ENCODE measurements at regions not wholly inside any gene's neighbourhood (a gene's known extent, or its start where the extent isn't known, plus 50 kb on each side); places are given as distances from the start of the nearest gene placed in this dataset.
"Not testable (repeated sequence)": the region's sequence is repeated elsewhere in the genome, so short reads cannot be mapped to it uniquely, and the experiment has no call there.

GRCh38 chr2:144120487-144120886, 399.4 kb downstream of the ZEB2 start:
- DNase-seq (ENCODE audit: extremely low read depth, low read depth) = no peak
- no peak overlapping the region for H3K4me3 ChIP-seq (replicated peaks; ENCODE audit: low read depth, low read length)
- TF ChIP-seq, protein P1, sequence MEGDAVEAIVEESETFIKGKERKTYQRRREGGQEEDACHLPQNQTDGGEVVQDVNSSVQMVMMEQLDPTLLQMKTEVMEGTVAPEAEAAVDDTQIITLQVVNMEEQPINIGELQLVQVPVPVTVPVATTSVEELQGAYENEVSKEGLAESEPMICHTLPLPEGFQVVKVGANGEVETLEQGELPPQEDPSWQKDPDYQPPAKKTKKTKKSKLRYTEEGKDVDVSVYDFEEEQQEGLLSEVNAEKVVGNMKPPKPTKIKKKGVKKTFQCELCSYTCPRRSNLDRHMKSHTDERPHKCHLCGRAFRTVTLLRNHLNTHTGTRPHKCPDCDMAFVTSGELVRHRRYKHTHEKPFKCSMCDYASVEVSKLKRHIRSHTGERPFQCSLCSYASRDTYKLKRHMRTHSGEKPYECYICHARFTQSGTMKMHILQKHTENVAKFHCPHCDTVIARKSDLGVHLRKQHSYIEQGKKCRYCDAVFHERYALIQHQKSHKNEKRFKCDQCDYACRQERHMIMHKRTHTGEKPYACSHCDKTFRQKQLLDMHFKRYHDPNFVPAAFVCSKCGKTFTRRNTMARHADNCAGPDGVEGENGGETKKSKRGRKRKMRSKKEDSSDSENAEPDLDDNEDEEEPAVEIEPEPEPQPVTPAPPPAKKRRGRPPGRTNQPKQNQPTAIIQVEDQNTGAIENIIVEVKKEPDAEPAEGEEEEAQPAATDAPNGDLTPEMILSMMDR (IDR thresholded peaks at IDR 0.05; ENCODE audit: low read depth, low read length, missing control alignments) = no peak

GRCh38 chr2:144117086-144117485, 402.8 kb downstream of the ZEB2 start:
- no peak for DNase-seq (ENCODE audit: extremely low read depth, low read depth)
- TF ChIP-seq, protein P1 (IDR thresholded peaks at IDR 0.05; ENCODE audit: low read depth, low read length, missing control alignments) = no peak
- H3K4me3 ChIP-seq (replicated peaks; ENCODE audit: low read depth, low read length) = no peak overlapping the region

DNA sequence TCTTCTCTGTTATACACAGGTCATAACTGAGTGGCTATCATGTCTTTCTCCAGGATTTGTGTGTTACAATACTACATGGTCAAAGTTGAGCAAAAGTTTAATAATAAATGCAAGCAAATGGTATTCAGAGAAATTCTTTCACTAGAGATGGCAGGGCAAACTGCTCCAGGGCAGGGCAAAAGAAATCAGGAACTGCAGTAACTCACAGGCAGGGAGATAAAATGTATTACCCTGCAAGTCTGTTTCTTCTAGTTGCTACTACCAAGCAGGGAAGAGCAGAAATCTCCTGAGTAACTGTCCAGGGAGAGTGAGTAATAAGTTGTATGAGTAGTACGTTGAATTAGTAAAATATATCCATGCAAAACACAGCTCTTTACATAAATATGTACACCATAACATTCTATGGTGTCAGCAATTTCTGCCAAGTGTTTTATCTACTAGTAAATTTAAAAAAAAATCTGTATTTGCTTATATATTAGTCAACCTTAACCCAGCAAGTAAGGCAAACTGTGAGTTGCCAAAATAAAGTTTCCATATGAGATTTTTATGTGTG, 404.1 kb downstream of the ZEB2 start:
- no peak overlapping the region for H3K4me3 ChIP-seq (replicated peaks; ENCODE audit: low read depth, low read length)
- no peak for DNase-seq (ENCODE audit: extremely low read depth, low read depth)
- TF ChIP-seq, protein P1 (IDR thresholded peaks at IDR 0.05; ENCODE audit: low read depth, low read length, missing control alignments) = no peak

GRCh38 chr2:144114760-144115159, 405.2 kb downstream of the ZEB2 start:
- H3K4me3 ChIP-seq (replicated peaks; ENCODE audit: low read depth, low read length) = no peak overlapping the region
- TF ChIP-seq, protein P1 (IDR thresholded peaks at IDR 0.05; ENCODE audit: low read depth, low read length, missing control alignments) = no peak
- no peak for DNase-seq (ENCODE audit: extremely low read depth, low read depth)

GRCh38 chr2:144111437-144111836, 408.5 kb downstream of the ZEB2 start:
- TF ChIP-seq, protein P1 (IDR thresholded peaks at IDR 0.05; ENCODE audit: low read depth, low read length, missing control alignments) = no peak
- DNase-seq (ENCODE audit: extremely low read depth, low read depth) = peak; percentile 64
- H3K4me3 ChIP-seq (replicated peaks; ENCODE audit: low read depth, low read length) = no peak overlapping the region

GRCh38 chr2:144106104-144106503, 413.8 kb downstream of the ZEB2 start:
- not testable (repeated sequence) for H3K4me3 ChIP-seq (replicated peaks; ENCODE audit: low read depth, low read length); DNase-seq (ENCODE audit: extremely low read depth, low read depth)

DNA sequence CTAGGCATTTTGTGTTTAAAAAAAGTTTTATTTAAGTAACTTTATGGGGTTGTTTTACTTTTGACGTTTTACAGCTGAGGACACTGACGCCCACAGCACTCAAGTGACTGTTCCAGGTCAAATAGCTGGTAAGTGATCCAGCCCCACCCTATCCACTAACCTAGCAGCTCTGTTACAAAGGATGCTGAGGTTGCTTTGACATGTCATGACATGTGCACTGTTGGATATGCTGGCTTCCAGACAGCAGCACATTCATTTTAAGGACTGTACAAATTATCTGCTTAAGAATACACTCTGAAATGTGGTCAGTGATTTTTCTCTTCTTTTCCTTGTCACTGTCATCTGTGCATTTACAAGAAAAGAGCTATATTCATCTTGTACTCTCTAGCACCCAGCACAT, 417.5 kb downstream of the ZEB2 start:
- TF ChIP-seq, protein P1 (IDR thresholded peaks at IDR 0.05; ENCODE audit: low read depth, low read length, missing control alignments) = no peak
- DNase-seq (ENCODE audit: extremely low read depth, low read depth) = no peak

More for the DNA sequence above, 417.5 kb downstream of the ZEB2 start:
- no peak overlapping the region for H3K4me3 ChIP-seq (replicated peaks; ENCODE audit: low read depth, low read length)
